ENCODE measurements at regions not wholly inside any gene's neighbourhood (a gene's known extent, or its start where the extent isn't known, plus 50 kb on each side); places are given as distances from the start of the nearest gene placed in this dataset.

- no peaks in the 10 kb centered on the region for H3K4me1 ChIP-seq (ENCODE audit: control insufficient read depth in 5 of 5, insufficient read depth in 5 of 5, low read length in 5 of 5)
- no peak overlapping the region for H3K27ac ChIP-seq (ENCODE audit: low read depth in 1 of 2, low read length in 1 of 2)
- H3K27me3 ChIP-seq (ENCODE audit: control insufficient read depth in 3 of 3, insufficient read depth in 3 of 3, low read length in 2 of 3) = no peaks in the 10 kb centered on the region
- no peak overlapping the region for H3K9ac ChIP-seq (ENCODE audit: insufficient read depth in 1 of 2, low read length in 2 of 2)
- TF ChIP-seq CTCF (IDR thresholded peaks at IDR 0.05; ENCODE audit: control extremely low read depth, extremely low read depth) = no peak
- no peaks in the 10 kb centered on the region for H3K9me3 ChIP-seq (ENCODE audit: control insufficient read depth in 4 of 4, insufficient read depth in 3 of 4, low read length in 3 of 4)
- 94 to 95% methylated on average over 8 of the region's 8 CpGs for WGBS, 2 donors
- H3K4me3 ChIP-seq = no peak overlapping the region
- DNase-seq = no peak
- H3K36me3 ChIP-seq (ENCODE audit: control insufficient read depth in 4 of 4, insufficient read depth in 4 of 4, low read length in 4 of 4) = no peaks in the 10 kb centered on the region
- ATAC-seq (ENCODE audit: insufficient read depth, low FRiP score) = no peak
Observed at GRCh38 chr1:199799116-199799515, 228.4 kb upstream of the NR5A2 start.

- Histone ChIP-seq H3K27ac (ENCODE audit: low read depth in 1 of 2, low read length in 1 of 2) (no peak overlapping the region), H3K27me3 (ENCODE audit: control insufficient read depth in 3 of 3, insufficient read depth in 3 of 3, low read length in 2 of 3) (no peaks in the 10 kb centered on the region), H3K36me3 (ENCODE audit: control insufficient read depth in 4 of 4, insufficient read depth in 4 of 4, low read length in 4 of 4) (no peaks in the 10 kb centered on the region), H3K9me3 (ENCODE audit: control insufficient read depth in 4 of 4, insufficient read depth in 3 of 4, low read length in 3 of 4) (no peaks in the 10 kb centered on the region), H3K4me1 (ENCODE audit: control insufficient read depth in 5 of 5, insufficient read depth in 5 of 5, low read length in 5 of 5) (no peaks in the 10 kb centered on the region), H3K4me3 (no peak overlapping the region), H3K9ac (ENCODE audit: insufficient read depth in 1 of 2, low read length in 2 of 2) (no peak overlapping the region)
- 75 to 79% methylated on average over 4 of the region's 4 CpGs for WGBS, 2 donors
- ATAC-seq (ENCODE audit: insufficient read depth, low FRiP score) (no peak), DNase-seq (no peak)
- TF ChIP-seq CTCF (IDR thresholded peaks at IDR 0.05; ENCODE audit: control extremely low read depth, extremely low read depth) = no peak
Observed at GRCh38 chr1:199804526-199804925, 223.0 kb upstream of the NR5A2 start.

- WGBS, 2 donors = 73 to 86% methylated on average over 2 of the region's 2 CpGs
- no peak for TF ChIP-seq CTCF (IDR thresholded peaks at IDR 0.05; ENCODE audit: control extremely low read depth, extremely low read depth)
- Histone ChIP-seq H3K9ac (ENCODE audit: insufficient read depth in 1 of 2, low read length in 2 of 2) (no peak overlapping the region), H3K36me3 (ENCODE audit: control insufficient read depth in 4 of 4, insufficient read depth in 4 of 4, low read length in 4 of 4) (no peaks in the 10 kb centered on the region), H3K4me3 (no peak overlapping the region), H3K27ac (ENCODE audit: low read depth in 1 of 2, low read length in 1 of 2) (no peak overlapping the region), H3K9me3 (ENCODE audit: control insufficient read depth in 4 of 4, insufficient read depth in 3 of 4, low read length in 3 of 4) (no peaks in the 10 kb centered on the region), H3K4me1 (ENCODE audit: control insufficient read depth in 5 of 5, insufficient read depth in 5 of 5, low read length in 5 of 5) (no peaks in the 10 kb centered on the region), H3K27me3 (ENCODE audit: control insufficient read depth in 3 of 3, insufficient read depth in 3 of 3, low read length in 2 of 3) (no peaks in the 10 kb centered on the region)
- DNase-seq (no peak), ATAC-seq (ENCODE audit: insufficient read depth, low FRiP score) (no peak)
Observed at GRCh38 chr1:199808110-199808870, 219.2 kb upstream of the NR5A2 start.

- 46 to 88% methylated on average over 1 of the region's 1 CpG for WGBS, 2 donors
- Histone ChIP-seq H3K36me3 (ENCODE audit: control insufficient read depth in 4 of 4, insufficient read depth in 4 of 4, low read length in 4 of 4) (no peaks in the 10 kb centered on the region), H3K4me1 (ENCODE audit: control insufficient read depth in 5 of 5, insufficient read depth in 5 of 5, low read length in 5 of 5) (no peaks in the 10 kb centered on the region), H3K27me3 (ENCODE audit: control insufficient read depth in 3 of 3, insufficient read depth in 3 of 3, low read length in 2 of 3) (no peaks in the 10 kb centered on the region), H3K9ac (ENCODE audit: insufficient read depth in 1 of 2, low read length in 2 of 2) (no peak overlapping the region), H3K4me3 (no peak overlapping the region), H3K27ac (ENCODE audit: low read depth in 1 of 2, low read length in 1 of 2) (no peak overlapping the region), H3K9me3 (ENCODE audit: control insufficient read depth in 4 of 4, insufficient read depth in 3 of 4, low read length in 3 of 4) (no peaks in the 10 kb centered on the region)
- DNase-seq (no peak), ATAC-seq (ENCODE audit: insufficient read depth, low FRiP score) (no peak)
- TF ChIP-seq CTCF (IDR thresholded peaks at IDR 0.05; ENCODE audit: control extremely low read depth, extremely low read depth) = no peak
Observed at GRCh38 chr1:199809311-199809710, 218.2 kb upstream of the NR5A2 start.

Data from lung (tissue), 11 donors.